ENCODE measurements at regions not wholly inside any gene's neighbourhood (a gene's known extent, or its start where the extent isn't known, plus 50 kb on each side); places are given as distances from the start of the nearest gene placed in this dataset.

DNA sequence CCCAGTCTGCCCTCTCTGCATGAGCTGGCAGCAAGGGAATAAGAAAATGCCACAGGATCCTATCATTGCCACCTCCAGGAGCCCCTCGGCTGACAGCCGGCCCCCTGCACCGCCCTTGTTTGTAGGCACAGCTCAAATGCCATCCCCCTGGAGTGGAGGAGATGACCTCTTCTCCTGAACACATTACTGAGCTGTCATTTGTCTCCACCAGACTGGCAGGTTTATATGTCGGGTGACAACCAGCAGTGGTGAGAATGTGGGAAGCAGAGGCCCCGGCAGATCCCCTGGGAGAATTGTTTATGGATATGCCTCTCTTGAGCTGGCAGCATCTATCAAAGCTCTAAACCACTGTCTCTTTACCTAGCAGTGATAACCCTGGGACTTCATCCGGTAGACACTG is 135.4 kb upstream of the FMN2 start:
- no peak for TF ChIP-seq POLR2A (IDR thresholded peaks at IDR 0.05)
- TF ChIP-seq, protein P1, sequence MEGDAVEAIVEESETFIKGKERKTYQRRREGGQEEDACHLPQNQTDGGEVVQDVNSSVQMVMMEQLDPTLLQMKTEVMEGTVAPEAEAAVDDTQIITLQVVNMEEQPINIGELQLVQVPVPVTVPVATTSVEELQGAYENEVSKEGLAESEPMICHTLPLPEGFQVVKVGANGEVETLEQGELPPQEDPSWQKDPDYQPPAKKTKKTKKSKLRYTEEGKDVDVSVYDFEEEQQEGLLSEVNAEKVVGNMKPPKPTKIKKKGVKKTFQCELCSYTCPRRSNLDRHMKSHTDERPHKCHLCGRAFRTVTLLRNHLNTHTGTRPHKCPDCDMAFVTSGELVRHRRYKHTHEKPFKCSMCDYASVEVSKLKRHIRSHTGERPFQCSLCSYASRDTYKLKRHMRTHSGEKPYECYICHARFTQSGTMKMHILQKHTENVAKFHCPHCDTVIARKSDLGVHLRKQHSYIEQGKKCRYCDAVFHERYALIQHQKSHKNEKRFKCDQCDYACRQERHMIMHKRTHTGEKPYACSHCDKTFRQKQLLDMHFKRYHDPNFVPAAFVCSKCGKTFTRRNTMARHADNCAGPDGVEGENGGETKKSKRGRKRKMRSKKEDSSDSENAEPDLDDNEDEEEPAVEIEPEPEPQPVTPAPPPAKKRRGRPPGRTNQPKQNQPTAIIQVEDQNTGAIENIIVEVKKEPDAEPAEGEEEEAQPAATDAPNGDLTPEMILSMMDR (IDR thresholded peaks at IDR 0.05 in 4 of 5, conservative IDR thresholded peaks at IDR 0.05 in 1 of 5): no peak

All from gastrocnemius medialis (tissue), 4 donors.